ENCODE measurements at regions not wholly inside any gene's neighbourhood (a gene's known extent, or its start where the extent isn't known, plus 50 kb on each side); places are given as distances from the start of the nearest gene placed in this dataset.

DNA sequence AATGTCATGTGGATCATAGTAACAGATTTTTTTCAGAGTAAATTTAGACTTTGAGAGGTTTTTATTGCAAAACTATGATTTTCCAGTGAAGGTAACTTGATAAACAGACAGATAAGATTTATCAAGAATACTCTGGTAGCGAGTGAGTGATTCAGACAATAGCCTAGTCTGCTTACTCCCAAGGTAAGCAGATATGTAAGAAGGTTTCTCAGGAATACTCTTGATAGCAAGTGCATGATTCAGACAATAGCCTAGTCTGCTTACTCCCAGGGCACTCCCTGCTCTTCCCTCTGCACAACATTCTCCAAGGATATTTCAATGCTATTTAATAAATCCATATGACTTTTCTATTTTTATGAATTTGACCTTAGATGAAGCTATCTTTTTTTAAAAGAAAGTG lies 1881.5 kb downstream of the EFNA5 start:
- TF ChIP-seq, protein P1, sequence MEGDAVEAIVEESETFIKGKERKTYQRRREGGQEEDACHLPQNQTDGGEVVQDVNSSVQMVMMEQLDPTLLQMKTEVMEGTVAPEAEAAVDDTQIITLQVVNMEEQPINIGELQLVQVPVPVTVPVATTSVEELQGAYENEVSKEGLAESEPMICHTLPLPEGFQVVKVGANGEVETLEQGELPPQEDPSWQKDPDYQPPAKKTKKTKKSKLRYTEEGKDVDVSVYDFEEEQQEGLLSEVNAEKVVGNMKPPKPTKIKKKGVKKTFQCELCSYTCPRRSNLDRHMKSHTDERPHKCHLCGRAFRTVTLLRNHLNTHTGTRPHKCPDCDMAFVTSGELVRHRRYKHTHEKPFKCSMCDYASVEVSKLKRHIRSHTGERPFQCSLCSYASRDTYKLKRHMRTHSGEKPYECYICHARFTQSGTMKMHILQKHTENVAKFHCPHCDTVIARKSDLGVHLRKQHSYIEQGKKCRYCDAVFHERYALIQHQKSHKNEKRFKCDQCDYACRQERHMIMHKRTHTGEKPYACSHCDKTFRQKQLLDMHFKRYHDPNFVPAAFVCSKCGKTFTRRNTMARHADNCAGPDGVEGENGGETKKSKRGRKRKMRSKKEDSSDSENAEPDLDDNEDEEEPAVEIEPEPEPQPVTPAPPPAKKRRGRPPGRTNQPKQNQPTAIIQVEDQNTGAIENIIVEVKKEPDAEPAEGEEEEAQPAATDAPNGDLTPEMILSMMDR (IDR thresholded peaks at IDR 0.05; ENCODE audit: low read depth, low read length, missing control alignments), result no peak
- no peak overlapping the region for H3K4me3 ChIP-seq (ENCODE audit: low read depth, low read length)
- DNase-seq (ENCODE audit: low read depth), result no peak

GRCh38 chr5:105783811-105784210 lies 1886.9 kb downstream of the EFNA5 start:
- DNase-seq (ENCODE audit: low read depth), result no peak
- TF ChIP-seq, protein P1 (IDR thresholded peaks at IDR 0.05; ENCODE audit: low read depth, low read length, missing control alignments), result no peak
- H3K4me3 ChIP-seq (ENCODE audit: low read depth, low read length), result no peak overlapping the region

GRCh38 chr5:105782501-105782900 lies 1888.2 kb downstream of the EFNA5 start:
- H3K4me3 ChIP-seq (ENCODE audit: low read depth, low read length), result no peak overlapping the region
- TF ChIP-seq, protein P1 (IDR thresholded peaks at IDR 0.05; ENCODE audit: low read depth, low read length, missing control alignments), result no peak
- no peak for DNase-seq (ENCODE audit: low read depth)

DNA sequence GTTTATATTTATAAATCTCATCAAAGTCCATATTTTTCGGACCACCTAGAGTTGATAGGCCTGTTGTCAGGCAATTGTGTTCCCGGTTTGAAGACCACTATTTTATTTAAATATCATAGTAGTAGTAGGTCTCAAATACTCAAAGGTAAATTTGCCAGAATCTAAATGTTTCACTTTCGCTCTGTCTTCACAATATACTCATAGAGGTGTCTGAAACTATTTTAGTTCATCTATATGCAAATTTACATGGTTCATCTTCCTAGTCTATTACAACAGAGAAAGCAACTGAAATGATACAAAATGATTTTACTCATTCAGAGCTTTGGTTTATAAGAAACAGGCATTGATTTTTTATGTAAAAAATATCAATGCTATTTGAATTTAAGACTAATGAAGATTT lies 1897.5 kb downstream of the EFNA5 start:
- no peak overlapping the region for H3K4me3 ChIP-seq (ENCODE audit: low read depth, low read length)
- no peak for DNase-seq (ENCODE audit: low read depth)
- TF ChIP-seq, protein P1 (IDR thresholded peaks at IDR 0.05; ENCODE audit: low read depth, low read length, missing control alignments), result no peak

DNA sequence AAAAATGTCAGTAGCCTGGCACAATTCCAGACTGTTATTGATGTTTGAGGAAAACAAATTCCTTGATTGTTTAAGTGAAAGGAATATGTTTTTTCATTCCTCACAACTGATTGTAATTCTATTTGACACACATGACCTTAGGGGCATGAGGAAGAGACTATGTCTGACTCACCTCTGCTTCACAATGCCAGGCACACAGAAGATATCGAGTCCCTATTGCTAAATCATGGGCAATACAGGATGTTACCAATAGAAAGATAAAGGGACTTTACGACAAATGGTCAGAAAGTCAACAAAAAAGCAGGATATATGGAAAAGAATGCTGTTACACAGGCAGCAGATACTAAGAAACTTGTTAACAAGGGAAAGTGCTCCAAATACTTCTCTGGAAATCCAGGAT lies 1903.5 kb downstream of the EFNA5 start:
- DNase-seq (ENCODE audit: low read depth), result no peak
- TF ChIP-seq, protein P1 (IDR thresholded peaks at IDR 0.05; ENCODE audit: low read depth, low read length, missing control alignments), result no peak
- no peak overlapping the region for H3K4me3 ChIP-seq (ENCODE audit: low read depth, low read length)

DNA sequence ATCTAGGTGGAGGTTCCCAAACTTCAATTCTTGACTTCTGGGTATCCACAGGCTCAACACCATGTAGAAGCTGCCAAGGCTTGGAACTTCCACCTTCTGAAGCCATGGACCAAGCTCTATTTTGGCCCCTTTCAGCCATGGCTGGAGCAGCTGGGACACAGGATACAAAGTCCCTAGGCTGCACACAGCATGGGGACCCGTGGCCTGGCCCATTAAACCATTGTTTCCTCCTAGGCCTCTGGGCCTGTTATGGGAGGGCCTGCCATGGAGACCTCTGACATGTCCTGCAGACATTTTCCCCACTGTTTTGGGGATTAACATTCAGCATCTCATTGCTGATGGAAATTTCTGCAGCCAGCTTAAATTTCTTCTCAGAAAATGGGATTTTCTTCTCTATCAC lies 1908.0 kb downstream of the EFNA5 start:
- H3K4me3 ChIP-seq (ENCODE audit: low read depth, low read length), result no peak overlapping the region
- no peak for DNase-seq (ENCODE audit: low read depth)
- TF ChIP-seq, protein P1 (IDR thresholded peaks at IDR 0.05; ENCODE audit: low read depth, low read length, missing control alignments), result no peak

DNA sequence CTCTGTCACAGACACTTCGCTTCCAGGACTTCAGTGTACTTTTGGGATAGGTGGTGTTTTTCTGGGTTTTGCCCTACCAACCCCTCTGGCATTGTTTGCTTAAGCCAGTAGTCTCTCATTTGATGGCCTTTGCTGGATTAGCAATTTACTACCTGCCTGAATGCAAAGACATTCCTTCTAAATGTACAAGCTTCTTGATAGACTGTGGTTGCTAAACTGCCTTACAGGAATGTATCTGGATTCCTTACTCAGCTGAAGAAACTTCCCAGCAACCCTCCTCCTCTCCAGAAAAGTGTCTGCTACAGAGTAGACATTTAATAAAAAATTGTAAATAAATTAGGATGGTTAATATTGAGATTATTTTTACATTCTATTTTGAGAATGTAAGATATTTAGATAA lies 1916.7 kb downstream of the EFNA5 start:
- no peak overlapping the region for H3K4me3 ChIP-seq (ENCODE audit: low read depth, low read length)
- TF ChIP-seq, protein P1 (IDR thresholded peaks at IDR 0.05; ENCODE audit: low read depth, low read length, missing control alignments), result no peak
- no peak for DNase-seq (ENCODE audit: low read depth)

All from GM12864 (cell line).